ENCODE measurements at regions not wholly inside any gene's neighbourhood (a gene's known extent, or its start where the extent isn't known, plus 50 kb on each side); places are given as distances from the start of the nearest gene placed in this dataset.

DNA sequence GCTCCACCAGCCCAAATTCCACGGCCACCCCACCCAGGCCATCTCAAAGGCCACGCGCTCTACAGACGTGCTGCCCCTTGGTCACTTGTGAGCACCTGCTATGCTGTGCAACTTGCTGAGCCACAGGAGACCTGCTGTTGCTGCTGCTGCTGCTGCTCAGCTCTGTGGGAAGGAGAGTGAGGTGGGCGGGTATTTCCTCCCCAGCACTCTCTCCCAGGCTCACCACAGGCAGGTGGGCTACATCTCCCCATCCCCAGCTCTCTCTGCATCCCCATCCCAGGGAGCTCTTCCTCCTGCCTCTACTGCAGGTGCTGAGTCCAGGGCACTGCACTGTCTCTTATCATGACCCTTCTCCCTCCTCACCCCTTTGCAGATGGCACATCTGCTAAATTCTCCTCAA, 306.9 kb downstream of the BCL11B start:
- no peaks in the 10 kb centered on the region for H3K79me1 ChIP-seq (ENCODE audit: low read depth in 1 of 2, low read length in 2 of 2)

More for the DNA sequence above, 306.9 kb downstream of the BCL11B start:
- intact Hi-C loops (cut with micrococcal nuclease) (no loop called here), dilution Hi-C loops (cut with HindIII; ENCODE audit: low sequenced_read_pairs, unreplicated experiment) (no loop called here), in situ Hi-C loops (cut with MboI; ENCODE audit: low sequenced_read_pairs) (no loop called here)
- Histone ChIP-seq H3K27ac (ENCODE audit: insufficient read depth, low read length) (no peak overlapping the region), H3K4me2 (ENCODE audit: low read depth, low read length) (no peak overlapping the region), H3K23ac (ENCODE audit: low read depth, low read length) (no peak overlapping the region), H2BK20ac (ENCODE audit: low read depth, low read length) (no peak overlapping the region), H4K8ac (ENCODE audit: low read depth in 2 of 2, low read length in 2 of 2) (no peak overlapping the region), H3K4me3 (ENCODE audit: insufficient read depth, low read depth, low read length) (no peak overlapping the region), H2AFZ (replicated peaks; ENCODE audit: low read length, poor library complexity) (no peak overlapping the region), H3K9ac (ENCODE audit: low read depth, low read length) (no peak overlapping the region), H4K91ac (ENCODE audit: insufficient read depth, low read depth, low read length) (no peak overlapping the region), H2BK5ac (ENCODE audit: low read depth, low read length, poor library complexity, severe bottlenecking) (no peak overlapping the region), H2AK5ac (ENCODE audit: low read depth, low read length) (no peak overlapping the region), H3K9me3 (ENCODE audit: control insufficient read depth, insufficient read depth, low read length) (peaks cover 47% of the 10 kb centered on the region), H2BK120ac (ENCODE audit: low read depth, low read length) (no peak overlapping the region), H3K18ac (ENCODE audit: low read depth, low read length) (no peak overlapping the region), H4K20me1 (ENCODE audit: insufficient read depth, low read length) (no peaks in the 10 kb centered on the region), H3K9me1 (ENCODE audit: insufficient read depth, low read length) (no peaks in the 10 kb centered on the region), H3K36me3 (ENCODE audit: control insufficient read depth, insufficient read depth, low read length) (no peaks in the 10 kb centered on the region), H3K27me3 (ENCODE audit: control insufficient read depth, insufficient read depth, low read length) (no peaks in the 10 kb centered on the region), H2BK15ac (ENCODE audit: low read depth, low read length) (no peak overlapping the region), H3K56ac (ENCODE audit: extremely low read depth, insufficient read depth, low read length) (no peak overlapping the region), H3K4me1 (ENCODE audit: control insufficient read depth, insufficient read depth, low read length) (no peaks in the 10 kb centered on the region), H3K14ac (replicated peaks; ENCODE audit: low read depth, low read length) (no peak overlapping the region), H3K4ac (ENCODE audit: low read depth, low read length) (no peak overlapping the region), H2AK9ac (replicated peaks; ENCODE audit: low read depth, low read length, poor library complexity) (no peak overlapping the region), H4K5ac (ENCODE audit: low read depth, low read length) (no peak overlapping the region)
- BruUV-seq (replicated peaks) = no TSS peak
- no peak for TF ChIP-seq RFX5 (IDR thresholded peaks at IDR 0.05; ENCODE audit: low read depth, low read length)
- no peak for TF ChIP-seq SMC3 (IDR thresholded peaks at IDR 0.05; ENCODE audit: low read depth, low read length)
- no peak for TF ChIP-seq CHD1 (IDR thresholded peaks at IDR 0.05; ENCODE audit: low read depth, low read length)
- TF ChIP-seq BHLHE40 (IDR thresholded peaks at IDR 0.05; ENCODE audit: low read depth, low read length) = no peak
- TF ChIP-seq MXI1 (IDR thresholded peaks at IDR 0.05; ENCODE audit: borderline replicate concordance, low read depth, low read length) = no peak
- TF ChIP-seq, protein P1, sequence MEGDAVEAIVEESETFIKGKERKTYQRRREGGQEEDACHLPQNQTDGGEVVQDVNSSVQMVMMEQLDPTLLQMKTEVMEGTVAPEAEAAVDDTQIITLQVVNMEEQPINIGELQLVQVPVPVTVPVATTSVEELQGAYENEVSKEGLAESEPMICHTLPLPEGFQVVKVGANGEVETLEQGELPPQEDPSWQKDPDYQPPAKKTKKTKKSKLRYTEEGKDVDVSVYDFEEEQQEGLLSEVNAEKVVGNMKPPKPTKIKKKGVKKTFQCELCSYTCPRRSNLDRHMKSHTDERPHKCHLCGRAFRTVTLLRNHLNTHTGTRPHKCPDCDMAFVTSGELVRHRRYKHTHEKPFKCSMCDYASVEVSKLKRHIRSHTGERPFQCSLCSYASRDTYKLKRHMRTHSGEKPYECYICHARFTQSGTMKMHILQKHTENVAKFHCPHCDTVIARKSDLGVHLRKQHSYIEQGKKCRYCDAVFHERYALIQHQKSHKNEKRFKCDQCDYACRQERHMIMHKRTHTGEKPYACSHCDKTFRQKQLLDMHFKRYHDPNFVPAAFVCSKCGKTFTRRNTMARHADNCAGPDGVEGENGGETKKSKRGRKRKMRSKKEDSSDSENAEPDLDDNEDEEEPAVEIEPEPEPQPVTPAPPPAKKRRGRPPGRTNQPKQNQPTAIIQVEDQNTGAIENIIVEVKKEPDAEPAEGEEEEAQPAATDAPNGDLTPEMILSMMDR (conservative IDR thresholded peaks at IDR 0.05; ENCODE audit: low read depth, low read length) = no peak
- TF ChIP-seq POLR2A (IDR thresholded peaks at IDR 0.05; ENCODE audit: low read depth, low read length) = no peak
- TF ChIP-seq RCOR1 (IDR thresholded peaks at IDR 0.05; ENCODE audit: insufficient replicate concordance, low read length) = no peak
- no peak for TF ChIP-seq CEBPB (IDR thresholded peaks at IDR 0.05; ENCODE audit: low read depth, low read length)
- TF ChIP-seq, protein P2, sequence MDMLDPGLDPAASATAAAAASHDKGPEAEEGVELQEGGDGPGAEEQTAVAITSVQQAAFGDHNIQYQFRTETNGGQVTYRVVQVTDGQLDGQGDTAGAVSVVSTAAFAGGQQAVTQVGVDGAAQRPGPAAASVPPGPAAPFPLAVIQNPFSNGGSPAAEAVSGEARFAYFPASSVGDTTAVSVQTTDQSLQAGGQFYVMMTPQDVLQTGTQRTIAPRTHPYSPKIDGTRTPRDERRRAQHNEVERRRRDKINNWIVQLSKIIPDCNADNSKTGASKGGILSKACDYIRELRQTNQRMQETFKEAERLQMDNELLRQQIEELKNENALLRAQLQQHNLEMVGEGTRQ (IDR thresholded peaks at IDR 0.05; ENCODE audit: low read depth, low read length) = no peak
- no peak for TF ChIP-seq NFE2L2 (IDR thresholded peaks at IDR 0.05; ENCODE audit: low read depth, low read length)
- no peak for TF ChIP-seq MAFK (IDR thresholded peaks at IDR 0.05; ENCODE audit: low read depth, low read length)
- TF ChIP-seq RAD21 (IDR thresholded peaks at IDR 0.05; ENCODE audit: low read length) = no peak
- no peak for TF ChIP-seq FOS (IDR thresholded peaks at IDR 0.05; ENCODE audit: low read depth, low read length)
- TF ChIP-seq, protein P3, sequence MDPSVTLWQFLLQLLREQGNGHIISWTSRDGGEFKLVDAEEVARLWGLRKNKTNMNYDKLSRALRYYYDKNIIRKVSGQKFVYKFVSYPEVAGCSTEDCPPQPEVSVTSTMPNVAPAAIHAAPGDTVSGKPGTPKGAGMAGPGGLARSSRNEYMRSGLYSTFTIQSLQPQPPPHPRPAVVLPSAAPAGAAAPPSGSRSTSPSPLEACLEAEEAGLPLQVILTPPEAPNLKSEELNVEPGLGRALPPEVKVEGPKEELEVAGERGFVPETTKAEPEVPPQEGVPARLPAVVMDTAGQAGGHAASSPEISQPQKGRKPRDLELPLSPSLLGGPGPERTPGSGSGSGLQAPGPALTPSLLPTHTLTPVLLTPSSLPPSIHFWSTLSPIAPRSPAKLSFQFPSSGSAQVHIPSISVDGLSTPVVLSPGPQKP (IDR thresholded peaks at IDR 0.05; ENCODE audit: borderline replicate concordance, low read depth, low read length) = no peak
- TF ChIP-seq MAZ (IDR thresholded peaks at IDR 0.05; ENCODE audit: borderline replicate concordance, low read depth, low read length) = no peak
- POLR2A ChIA-PET (ENCODE audit: unreplicated experiment) = no interaction called here
- ATAC-seq (ENCODE audit: low read depth) (no peak), DNase-seq (no peak)
- 0% methylated on average over 1 of the region's 5 CpGs; no CpG with 5 or more reads in 1 of the 2 experiments for WGBS, 2 experiments (ENCODE audit: extremely low coverage in 2 of 2, insufficient read length in 1 of 2)
- CTCF ChIA-PET = no interaction called here

Measured in IMR-90 (cell line).